Fibroblast of skin of left biceps (primary cell): ENCODE measurements at regions not wholly inside any gene's neighbourhood (a gene's known extent, or its start where the extent isn't known, plus 50 kb on each side); places are given as distances from the start of the nearest gene placed in this dataset.
A peak's percentile ranks its signal among the peaks of the same experiment; 100 is the strongest.
"Not testable (repeated sequence)": the region's sequence is repeated elsewhere in the genome, so short reads cannot be mapped to it uniquely, and the experiment has no call there.

Experiments
- DNase-seq, 2 experiments: peaks; one replicate each; pipeline ENCODE4 v3.0.0-alpha.2; 2013; ENCODE audit warnings: low read depth in 2 of 2

DNA sequence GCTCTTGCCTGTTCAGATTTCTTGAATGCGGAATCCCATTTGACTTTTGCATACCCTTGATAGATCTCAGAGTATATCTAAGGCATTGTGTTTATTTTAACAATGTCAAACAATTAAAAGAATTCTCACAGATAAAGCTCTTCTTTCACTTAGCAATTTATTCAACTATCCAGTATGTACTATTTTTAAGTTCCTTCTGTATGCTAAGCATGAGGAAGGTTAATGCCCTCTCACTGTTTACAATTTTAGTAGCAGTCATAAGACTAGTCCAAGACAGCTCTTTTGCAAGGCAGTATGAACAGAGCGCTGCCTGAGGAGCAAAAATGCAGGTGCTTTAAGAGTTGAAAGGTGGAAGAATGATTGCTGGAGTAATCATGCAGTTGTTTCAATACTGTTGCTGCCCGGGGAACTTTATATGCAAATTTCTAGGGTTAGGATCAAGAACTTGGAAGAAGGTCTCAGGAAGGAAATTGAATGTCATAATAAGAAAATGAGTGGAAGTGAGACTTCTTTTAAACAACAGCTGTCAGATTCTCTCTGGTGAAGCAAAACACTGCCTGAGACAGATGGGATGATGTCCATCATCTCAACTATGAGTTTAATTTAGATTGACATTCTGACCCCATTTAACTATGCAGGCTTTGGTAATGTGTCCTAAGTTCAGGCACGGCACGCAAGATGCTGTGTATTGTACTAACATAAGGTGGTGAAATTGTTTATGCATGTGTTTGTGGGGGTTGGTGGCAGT, 1303.5 kb upstream of the CITED2 start:
- DNase-seq: no peak

DNA sequence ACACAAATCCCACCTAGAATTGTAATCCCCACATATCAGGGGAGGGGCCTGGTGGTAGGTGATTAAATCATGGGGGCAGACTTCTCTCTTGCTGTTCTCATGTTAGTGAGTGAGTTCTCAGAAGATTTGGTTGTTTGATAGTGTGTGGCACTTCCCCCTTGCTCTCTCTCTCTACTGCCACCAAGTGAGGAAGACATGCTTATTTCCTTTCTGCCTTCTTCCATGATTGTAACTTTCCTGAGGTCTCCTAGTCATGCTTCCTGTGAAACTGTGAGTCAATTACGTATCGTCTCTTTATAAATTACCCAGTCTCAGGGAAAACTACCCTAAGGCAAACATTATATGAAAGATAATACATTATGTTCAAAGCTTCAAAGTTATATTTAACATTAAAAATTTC, 1297.5 kb upstream of the CITED2 start:
- DNase-seq: no peak

DNA sequence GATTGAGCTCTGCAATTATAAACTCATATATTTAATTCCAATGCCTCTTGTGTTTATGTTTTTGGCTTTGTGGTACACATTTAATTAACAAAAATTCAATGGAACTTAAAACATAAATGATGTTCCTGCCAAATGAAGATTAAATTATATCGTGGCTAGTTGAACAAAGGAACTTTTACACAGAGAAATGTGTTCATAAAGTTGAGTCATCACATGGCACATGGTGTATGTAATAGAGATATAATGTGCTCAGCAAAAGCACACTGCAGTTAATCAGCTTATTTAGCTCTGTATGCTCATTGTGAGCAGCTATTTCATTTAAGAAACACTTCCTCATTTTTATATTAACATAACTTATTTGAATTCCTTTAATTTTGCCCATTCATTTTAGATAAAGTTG, 1295.6 kb upstream of the CITED2 start:
- DNase-seq: peak; percentile 13 to 18

DNA sequence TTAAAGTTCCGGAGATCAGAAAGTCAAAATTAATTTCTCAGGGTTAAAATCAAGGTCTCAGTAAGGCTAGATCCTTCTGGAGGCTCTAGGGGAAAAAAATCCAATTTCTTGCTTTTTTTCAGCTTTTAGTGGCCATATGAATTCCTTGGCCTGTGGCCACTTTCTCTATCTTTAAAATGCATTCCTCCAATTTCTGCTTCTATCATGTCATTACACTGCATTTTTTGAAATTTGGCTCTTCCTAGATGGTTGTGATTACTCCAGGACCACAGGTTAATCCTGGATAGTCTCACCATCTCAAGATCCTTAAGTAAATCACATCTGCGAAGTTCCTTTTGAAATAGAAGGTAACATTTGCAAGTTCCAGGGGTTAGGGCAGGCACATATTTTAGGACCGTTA, 1294.9 kb upstream of the CITED2 start:
- DNase-seq: peak; percentile 52 to 55

- no peak for DNase-seq
These were observed 1289.3 kb upstream of the CITED2 start for GRCh38 chr6:140663772-140664171.

DNA sequence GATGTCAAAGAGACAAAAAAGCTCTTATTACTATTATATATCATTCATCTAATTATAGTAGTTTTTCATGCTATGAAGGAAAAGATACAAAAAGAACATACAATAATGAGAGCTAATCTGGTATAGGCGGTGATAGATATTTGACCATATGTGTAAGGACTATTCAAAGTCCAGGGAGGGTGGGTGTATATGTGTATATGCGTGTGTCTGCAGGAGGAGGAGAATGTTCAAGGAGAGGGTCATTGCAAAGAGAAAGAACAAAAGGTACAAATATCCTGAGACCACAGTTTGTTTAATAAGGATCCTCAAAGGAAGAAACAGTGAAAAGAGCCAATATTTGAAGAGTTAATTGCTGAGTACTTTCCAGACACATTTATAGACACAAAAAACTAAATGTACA, 1288.6 kb upstream of the CITED2 start:
- DNase-seq: no peak

GRCh38 chr6:140661691-140662090, 1287.2 kb upstream of the CITED2 start:
- peak; percentile 38 to 45 for DNase-seq

GRCh38 chr6:140660295-140660694, 1285.8 kb upstream of the CITED2 start:
- peak; percentile 51 to 58 for DNase-seq

- DNase-seq: no peak
These were observed 1279.5 kb upstream of the CITED2 start for GRCh38 chr6:140653972-140654371.

DNA sequence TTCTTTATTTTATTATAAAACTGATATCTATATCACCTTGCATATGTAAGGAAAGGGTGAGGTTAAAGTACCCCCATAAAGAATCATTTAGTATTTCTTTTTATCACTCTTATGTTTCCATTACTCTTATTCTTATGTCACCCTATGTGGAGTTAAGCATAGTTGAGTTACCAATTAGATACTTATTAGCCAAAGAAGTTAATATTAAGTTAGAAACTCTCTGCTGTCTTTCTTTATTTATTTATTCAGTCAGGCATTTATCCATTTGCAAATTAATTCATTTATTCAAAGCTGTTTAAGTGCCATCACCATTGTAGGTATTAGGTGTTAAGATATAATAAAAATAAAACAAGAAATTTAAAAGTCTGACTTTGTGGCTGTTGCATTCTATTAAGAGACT, 1279.1 kb upstream of the CITED2 start:
- no peak for DNase-seq

- not testable (repeated sequence) for DNase-seq
These were observed 1275.1 kb upstream of the CITED2 start for GRCh38 chr6:140649502-140649901.

DNA sequence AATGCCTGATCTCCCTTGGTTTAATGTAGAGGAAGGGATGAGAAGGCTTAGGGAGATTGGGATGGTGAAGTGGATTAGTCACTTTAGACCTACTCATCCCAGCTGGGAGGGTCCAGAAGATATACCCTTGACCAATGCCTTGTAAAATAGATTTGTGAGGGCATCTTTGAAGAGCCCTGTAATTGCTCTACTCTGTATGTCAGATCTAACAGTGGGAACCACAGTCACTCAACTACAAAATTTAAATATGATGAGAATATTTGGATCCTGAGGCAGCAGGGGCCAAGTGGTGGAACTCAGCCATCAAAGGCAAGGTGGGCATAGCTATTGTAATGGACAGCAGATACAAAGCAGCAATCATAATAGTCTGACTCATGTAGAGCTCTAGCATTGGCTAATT, 1272.9 kb upstream of the CITED2 start:
- not testable (repeated sequence) for DNase-seq

- no peak for DNase-seq
These were observed 1269.6 kb upstream of the CITED2 start for GRCh38 chr6:140644017-140644416.

DNA sequence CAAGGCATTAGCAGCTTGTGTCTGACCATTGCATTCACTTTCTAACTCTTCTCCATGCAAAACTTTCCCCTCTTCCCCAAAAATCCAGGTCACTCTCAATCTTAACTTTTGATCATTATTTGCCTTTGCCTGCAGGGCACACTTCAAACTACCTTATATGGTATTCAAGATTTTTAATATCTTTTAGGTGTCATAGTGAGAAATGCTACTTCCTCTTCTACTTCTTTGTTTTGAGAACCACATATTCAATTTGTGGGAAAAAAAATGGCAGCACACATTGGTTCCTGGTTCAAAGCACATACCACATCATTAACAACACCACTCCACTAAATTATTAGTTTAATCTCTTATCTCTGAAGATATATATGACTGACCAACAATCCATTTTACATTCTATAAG, 1267.0 kb upstream of the CITED2 start:
- DNase-seq: no peak

DNA sequence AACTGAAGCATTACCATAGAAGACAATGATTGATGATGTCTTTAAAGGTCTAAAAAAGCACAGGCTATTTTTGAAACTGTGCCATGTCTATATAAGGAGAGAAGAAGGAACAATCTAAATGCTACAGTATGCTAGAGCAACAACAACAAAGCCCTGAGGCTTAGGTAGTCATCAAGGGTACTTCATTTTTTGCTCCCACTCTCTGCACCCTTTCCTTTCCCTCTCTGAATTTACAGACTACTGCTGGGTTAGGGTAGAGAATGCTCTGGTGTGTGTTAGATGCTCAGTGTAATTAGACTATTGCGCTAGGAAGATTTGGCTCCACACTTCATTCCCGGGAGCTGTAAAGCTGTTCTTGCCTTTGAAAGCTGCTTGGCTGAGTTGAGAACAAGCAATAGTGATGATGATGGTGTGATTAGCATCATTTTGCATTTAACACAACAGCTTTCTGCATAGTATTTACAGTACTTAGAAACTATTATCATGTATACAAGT, 1262.5 kb upstream of the CITED2 start:
- DNase-seq: no peak

- DNase-seq: no peak
These were observed 1261.9 kb upstream of the CITED2 start for GRCh38 chr6:140636271-140636907.

- DNase-seq: no peak
These were observed 1252.6 kb upstream of the CITED2 start for GRCh38 chr6:140627002-140627401.

DNA sequence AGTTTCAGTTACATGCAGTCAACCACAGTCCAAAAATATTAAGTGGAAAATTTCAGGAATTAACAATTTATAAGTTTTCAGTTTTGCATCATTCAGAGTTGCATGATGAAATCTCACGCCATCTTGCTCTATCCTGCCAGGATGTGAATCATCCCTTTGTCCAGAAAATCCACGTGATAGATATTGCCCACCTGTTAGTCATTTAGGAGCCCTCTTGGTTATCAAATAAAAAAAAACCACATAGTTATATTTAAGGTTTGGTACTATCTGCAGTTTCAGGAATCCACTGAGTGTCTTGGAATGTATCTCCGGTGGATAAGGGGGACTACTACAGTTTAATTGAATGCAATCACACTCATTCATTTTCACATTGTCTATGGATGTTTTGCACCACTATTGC, 1249.0 kb upstream of the CITED2 start:
- peak; percentile 85 to 91 for DNase-seq

GRCh38 chr6:140620496-140620895, 1246.0 kb upstream of the CITED2 start:
- DNase-seq: no peak

- DNase-seq: no peak
These were observed 1235.5 kb upstream of the CITED2 start for GRCh38 chr6:140609956-140610355.

DNA sequence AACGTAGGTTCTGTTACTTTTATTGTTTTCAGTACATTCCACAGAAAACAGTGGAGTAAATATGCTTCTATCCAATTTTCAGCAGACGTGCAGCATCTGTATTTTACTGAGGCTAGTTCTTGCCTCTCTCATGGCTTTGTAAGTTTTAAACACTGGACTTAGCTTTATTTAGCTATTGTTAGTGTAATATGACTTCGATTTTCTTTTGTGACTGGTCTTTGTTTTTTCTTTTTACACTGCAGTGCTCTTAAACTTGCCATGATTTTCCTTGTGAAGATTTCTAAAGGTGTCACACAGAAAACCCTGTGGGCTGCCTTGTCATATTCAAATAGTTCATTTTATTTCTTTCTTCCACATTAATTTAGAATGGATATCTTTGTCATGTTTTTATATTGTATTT, 1234.9 kb upstream of the CITED2 start:
- no peak for DNase-seq

- DNase-seq: no peak
These were observed 1230.3 kb upstream of the CITED2 start for GRCh38 chr6:140604786-140605185.
